GM21528 (cell line): ENCODE measurements at regions not wholly inside any gene's neighbourhood (a gene's known extent, or its start where the extent isn't known, plus 50 kb on each side); places are given as distances from the start of the nearest gene placed in this dataset.

Experiments
- ATAC-seq: cut with Tn5 transposase; IDR thresholded peaks from one replicate; pipeline ENCODE4 v1.9.1; 2021; ENCODE audit warnings: mild to moderate bottlenecking, moderate library complexity; ENCODE audit not compliant: unreplicated experiment, low FRiP score

DNA sequence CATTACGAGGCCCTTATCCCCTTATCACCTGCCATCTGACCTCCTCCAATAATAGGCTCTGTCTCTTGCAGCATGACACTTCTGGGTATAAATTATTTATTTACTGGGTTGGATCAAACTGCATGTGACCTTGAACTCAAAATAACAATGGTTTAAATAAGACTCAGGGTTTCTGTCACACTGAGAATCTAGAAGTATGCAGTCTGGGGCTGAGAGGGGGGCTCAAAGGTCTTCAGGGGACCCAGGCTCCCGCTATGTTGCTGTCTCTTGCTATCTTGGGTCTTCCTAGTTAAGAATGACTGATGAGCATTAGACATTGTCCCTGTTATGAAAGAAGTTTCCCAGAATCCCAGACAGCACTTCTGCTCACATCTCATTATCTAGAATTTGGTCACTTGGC is 133.5 kb downstream of the URB2 start:
- no peak for ATAC-seq

DNA sequence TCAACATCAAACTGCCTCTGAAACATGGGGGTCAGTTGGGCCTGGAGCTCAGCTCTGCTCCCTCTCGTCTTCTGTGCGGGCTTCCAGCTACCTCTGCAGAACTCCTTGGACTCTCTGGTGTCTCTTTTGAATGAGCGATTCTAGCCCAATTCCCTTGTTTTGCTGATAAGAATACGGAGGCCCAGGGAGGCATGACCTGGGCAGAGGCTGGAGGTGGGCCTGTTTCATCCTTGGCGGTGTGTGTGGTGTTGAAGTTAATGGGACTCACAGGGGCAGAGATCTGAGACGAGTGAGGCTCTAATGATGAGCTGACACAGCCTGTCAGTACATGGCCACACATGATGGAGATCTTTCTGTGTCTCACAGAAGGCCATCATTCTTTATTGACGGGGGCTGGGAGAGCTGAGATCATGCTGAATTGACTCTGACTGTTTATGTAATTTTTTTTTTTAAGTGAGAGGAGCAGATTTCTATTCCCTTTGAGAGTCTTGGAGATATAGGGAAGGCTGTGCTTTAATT is 134.5 kb downstream of the URB2 start:
- no peak for ATAC-seq

DNA sequence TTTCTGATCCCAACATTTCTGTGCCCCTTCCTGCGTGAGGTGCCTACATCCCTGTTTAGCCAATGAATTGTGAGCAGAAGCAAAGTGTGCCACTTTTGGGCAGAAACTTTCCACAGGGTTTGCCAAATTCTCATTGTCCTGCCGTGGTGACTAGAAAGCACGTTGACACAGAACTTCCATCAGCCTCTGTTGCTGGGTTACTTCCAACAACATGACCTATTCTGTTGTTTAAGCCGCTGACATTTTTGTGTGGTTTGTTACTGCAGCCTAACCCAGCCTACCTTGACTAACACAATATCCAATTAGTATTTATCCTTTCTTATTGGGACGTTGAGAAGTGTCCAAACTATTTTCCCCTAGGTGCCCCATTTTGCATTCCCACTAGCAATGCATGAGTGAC is 136.8 kb downstream of the URB2 start:
- no peak for ATAC-seq

DNA sequence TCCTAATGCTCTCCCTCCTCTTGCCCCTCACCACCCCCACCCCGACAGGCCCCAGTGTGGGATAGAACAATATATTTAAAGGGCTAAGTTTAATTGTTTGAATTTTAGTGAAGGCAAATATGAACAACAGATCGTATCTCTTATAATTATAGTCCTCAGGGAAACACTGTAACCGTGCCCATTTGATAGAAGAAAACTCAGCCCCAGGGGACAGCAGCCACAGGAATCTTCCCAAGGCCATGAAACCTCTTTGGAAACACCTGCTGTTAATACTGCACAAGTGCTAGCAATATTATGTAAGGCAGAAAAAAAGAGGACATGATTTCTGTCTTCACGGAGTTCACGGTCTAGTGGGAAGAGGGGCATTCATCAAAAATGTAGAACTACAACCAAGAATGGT is 142.2 kb downstream of the URB2 start:
- no peak for ATAC-seq

DNA sequence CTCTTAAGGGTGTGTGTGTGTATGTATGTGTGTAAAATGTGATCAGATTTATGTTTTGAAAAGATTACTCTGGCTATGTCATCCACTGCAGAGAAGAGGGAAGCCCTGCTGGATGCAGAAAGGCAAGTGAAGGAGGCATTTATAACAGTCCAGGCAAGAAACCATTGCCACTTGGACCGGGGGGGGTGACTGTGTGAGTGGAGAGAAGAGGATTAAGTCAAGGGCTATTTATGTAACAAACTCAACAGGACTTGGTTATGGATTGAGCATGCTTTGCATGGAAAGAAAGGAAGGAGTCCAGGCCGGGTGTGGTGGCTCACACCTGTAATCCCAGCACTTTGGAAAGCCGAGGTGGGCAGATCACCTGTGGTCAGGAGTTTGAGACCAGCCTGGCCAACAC is 143.0 kb downstream of the URB2 start:
- no peak for ATAC-seq

DNA sequence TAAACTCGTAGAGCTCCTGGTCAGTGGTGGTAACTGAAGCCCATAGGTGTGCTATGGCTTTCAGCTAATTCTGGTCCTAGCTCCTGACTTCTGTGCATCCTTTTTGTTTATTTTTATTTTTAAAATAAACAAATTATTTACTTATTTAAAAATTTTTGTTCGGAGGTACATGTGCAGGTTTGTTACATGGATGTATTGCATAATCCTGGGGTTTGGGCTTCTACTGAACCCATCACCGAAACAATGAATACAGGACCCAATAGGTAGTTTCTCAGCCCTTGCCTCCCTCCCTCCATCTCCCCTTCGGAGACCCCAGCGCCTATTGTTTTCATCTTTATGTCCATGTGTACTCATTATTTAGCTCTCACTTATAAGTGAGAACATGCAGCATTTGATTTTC is 143.8 kb downstream of the URB2 start:
- ATAC-seq: no peak

DNA sequence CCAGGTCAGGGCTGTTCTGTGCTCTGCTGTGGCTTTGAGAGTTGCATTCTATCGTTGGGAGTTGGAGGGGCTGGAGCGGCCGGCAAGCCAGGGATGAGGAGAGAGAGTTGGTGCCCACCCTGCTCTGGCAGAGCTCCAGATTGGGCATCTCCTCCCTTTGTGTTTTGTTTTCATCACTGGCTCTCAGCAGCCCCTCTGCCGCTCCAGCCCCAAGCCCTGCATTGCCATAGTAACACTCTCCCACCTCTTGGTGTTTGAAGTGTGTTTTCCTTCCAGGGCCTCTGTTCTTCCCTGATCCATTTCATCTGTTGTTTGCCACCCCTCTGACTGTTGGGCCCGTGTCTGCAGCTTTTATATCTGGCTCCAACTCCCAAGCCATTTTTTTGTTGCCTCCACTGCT is 152.7 kb downstream of the URB2 start:
- no peak for ATAC-seq

DNA sequence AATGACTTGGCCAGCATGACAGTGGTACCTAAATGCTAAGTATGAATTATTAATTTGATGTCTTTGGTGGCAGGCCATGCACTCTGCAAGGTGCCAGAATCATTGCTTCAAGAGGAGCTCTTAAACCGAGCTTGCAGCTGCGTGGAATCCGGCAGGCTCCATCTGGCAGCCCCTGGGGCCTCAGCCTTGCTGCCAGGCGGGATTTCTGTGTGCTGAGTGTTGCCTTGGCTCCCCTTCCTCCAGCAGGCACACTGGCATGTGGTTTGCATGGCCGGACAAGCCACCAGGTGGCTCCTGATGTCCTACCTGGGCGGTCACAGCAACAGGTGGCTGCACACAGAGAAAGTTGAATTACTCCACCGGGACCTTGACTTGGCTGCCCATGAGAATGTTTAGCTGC is 155.4 kb downstream of the URB2 start:
- no peak for ATAC-seq

DNA sequence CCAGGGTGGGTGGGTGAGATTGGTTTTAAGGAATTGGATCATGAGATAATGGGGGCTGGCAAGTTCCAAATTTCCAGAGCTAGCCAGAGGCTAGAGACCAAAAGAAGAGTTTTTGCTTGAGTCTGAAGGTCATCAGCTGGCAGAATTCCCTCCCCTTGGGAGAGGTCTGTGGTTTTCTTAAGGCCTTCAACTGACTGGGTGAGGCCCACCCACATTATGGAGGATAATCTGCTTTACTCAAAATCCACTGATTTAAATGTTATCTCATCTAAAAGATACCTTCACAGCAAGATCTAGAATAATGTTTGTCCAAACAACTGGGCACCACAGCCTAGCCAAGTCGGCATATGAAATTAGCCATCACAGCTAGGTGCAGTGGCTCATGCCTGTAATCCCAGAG is 156.4 kb downstream of the URB2 start:
- ATAC-seq: no peak

DNA sequence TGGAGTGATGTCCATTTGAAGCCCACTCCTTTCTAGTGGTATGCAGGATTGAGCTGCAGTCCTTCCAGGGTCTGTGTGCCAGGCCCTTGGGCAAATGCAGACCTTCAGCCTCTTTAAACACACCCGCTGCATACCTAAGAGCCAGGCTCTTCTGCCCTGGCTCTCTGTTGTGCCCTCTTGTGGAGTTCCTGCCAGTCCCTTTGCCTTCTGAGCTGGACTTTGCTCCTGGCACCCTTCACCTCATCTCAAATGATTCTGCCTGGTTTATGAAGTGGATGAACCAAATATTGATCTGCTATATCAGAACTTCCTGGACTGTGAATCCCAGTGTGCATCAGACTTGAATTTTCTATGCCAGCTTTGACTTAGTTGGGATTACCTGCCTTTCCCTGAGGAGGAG is 158.8 kb downstream of the URB2 start:
- no peak for ATAC-seq

DNA sequence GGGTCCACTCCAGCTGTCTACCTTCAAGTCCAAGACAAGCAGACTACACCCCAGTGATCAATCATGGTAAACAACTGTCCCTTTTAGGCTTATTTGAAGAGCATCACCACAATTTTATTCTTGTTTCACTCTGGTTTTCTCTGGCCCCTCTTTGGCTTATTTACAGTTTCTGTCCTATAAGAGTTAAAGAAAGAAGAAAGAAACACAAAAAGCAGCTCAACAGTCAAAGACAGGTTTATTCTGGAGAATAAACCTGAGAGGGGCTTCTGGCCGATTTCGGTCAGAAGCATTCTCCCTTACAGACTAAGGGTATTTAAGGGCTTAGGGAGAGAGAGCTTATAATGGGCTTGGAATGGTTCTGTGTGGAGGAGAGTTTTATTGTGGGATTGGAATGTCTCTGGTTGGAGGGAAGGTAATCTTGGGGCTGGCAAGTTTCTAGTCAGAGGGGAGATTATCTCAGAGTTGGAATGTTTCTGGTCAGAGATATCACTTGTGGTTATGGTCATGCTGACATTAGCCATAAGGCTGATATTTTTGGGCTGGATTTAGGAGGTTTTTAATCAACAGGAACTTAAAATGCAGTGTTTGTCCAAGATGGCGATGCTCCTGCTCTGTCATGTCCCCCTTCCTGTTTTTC is 161.0 kb downstream of the URB2 start:
- ATAC-seq: no peak

DNA sequence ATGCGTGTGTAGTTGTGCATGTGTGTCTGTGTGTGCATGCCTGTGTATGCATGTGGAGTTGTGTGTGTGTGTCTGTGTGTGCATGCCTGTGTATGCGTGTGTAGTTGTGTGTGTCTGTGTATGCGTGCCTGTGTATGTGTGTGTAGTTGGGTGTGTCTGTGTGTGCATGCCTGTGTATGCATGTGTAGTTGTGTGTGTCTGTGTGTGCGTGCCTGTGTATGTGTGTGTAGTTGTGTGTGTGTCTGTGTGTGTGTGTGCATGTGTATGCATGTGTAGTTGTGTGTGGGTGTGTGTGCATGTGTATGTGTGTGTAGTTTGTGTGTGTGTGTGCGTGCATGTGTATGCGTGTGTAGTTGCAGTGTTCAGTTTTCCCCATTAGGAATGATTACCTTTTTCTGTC is 162.0 kb downstream of the URB2 start:
- no peak for ATAC-seq

DNA sequence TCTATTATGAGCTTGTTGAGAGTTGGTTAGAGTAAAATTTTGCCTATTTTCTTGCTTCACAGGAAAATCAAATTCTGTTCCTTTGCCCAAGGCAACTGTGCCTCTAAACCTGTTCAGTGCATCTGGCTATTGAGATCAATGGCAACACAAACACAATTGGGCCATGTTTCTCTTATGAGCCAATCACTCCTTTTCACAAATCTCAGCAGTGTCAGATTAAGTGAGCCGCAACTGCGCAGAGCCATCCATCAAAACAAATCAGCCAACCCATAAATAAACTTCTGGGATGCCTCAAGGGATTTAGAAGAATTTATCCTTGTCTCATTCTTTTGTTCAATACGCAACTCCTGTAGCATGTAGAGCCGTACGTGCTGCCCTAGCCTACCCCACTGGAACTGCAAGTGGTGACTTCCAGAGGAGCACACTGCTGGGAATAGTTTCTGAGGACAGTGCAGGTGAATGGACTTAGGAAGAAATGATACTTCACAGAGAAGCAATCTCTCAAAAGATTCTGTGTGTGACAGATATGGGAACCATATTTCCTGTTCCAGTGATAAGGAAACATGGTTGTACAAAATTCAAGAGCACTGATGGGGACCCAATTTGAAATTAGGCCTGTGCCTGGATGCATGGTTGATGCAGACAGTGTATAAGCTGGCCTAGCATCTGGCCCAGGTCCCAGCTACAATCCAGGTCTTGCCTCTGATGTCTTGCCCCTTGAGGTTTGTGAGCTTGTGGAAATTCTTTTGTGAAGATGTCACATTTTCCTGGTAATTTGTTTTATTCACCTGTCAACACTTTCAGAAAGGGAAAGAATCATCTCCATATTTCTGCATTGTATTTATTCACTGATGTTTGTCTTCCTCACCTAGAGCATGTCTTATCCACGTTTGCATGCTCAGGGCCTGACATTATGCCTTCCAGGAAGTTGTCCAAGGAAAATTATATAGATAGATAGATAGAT is 166.2 kb downstream of the URB2 start:
- no peak for ATAC-seq

DNA sequence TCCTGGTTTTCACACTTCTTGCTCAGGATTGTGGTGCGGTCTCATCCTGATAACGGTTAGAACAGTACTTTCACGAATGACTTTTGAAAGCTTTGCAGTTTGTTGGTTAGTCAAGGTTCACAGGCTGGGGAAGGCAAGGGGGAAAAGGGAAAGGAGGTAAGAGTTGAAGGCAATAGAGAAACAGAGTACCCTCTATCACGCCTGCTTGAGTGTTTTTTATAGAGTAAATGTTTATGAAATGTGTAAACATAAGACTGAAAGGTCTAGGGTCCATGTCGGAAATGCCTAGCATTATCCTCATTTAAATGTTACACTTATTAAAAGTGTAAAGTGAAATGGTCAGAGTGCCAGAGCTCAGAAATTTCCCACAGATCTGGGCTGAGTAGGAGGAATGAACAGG is 167.4 kb downstream of the URB2 start:
- ATAC-seq: no peak

DNA sequence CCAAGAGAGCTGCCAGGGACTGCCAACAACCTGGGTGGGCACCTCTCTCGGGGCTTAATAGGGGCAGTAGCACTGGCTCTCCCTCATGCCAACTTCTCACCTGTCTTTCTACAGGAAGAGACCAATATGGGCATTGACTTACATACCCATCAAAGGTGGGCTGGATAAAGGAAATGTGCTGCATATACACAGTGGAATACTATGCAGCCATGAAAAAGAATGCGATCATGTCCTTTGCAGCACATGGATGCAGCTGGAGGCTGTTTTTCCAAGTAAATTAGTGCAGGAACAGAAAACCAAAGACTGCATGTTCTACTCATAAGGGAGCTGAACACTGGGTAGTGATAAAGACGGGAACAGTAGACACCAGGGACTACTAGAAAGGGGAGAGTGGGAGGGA is 172.5 kb downstream of the URB2 start:
- ATAC-seq: no peak

DNA sequence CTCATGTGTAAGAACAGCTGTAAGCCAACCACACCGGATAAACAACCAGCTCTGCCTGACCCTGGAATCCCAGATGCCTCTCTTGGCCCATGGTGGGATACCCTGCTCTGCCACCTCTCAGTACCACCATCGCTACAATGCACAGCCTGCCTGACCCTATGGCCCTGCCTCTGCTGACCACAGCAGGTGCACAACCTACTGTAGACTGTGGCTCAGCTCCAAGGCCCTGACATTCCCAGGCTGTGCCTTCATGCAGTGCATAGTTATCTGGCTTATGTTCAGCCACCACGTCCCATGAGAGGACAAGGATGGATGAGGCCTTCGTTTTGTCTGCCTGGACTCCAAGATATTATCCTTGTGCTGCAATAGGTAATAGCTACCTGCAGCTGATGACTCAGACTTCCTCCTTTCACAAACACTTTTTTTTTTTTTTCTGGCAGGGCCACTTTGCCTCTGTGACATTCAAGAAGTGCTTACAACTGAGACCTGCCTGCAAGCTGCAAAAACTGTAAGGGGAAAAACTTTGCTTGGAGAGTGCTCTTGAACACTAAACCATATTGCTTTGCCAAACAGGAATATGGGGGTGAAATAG is 177.7 kb downstream of the URB2 start:
- ATAC-seq: no peak

DNA sequence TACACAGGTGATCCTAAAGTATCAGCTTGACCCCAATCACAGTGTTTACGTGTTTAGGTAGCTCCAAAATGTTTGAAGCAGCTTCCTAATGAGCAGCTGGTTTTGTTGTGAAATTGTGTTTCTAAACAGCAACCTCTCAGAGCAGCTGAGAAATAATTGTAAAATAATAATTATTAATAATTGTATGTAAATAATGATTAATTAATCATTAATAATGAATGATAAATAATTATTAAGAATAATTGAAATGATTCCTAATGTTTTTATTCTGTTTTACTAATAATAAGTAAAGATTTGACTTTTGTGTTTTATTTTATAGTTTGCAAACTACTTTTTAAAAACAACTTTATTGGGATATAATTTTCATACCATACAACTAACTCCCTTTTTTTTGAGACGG is 182.2 kb downstream of the URB2 start:
- no peak for ATAC-seq

DNA sequence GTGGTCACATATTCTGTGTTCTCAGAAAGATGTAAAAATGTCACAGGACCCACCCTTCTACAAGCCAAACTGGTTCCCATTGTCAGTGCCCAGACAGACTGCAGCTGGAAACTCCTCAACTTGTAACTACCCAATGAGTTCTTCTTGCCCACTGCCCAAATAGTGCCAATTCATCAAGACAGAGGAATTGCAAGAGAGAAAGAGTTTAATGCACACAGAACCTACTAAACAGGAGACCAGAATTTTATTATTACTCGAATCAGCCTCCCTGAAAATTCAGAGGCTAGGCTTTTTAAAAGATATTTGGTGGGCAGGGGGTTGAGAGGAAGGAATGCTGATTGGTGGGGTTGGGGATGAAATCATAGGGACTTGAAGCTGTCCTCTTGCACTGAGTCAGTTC is 184.1 kb downstream of the URB2 start:
- ATAC-seq: no peak

DNA sequence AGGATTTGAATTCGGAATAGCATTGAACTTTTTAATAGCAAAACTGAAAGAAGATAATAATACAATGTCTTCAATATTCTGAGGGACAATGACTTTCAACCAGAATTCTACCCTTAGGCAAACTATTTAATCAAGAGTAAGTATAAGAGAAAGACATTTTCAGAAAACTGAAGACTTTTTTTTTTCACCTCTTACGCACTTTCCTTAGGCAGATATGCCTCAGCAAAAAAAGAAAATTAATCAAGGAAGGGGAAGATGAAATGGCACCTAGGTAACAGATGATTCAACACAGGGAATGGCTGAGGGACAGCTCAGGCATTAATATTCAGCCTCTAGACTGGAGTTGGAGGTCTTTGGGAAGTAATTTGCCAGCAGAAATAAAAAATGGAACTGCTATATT is 184.9 kb downstream of the URB2 start:
- ATAC-seq: no peak

DNA sequence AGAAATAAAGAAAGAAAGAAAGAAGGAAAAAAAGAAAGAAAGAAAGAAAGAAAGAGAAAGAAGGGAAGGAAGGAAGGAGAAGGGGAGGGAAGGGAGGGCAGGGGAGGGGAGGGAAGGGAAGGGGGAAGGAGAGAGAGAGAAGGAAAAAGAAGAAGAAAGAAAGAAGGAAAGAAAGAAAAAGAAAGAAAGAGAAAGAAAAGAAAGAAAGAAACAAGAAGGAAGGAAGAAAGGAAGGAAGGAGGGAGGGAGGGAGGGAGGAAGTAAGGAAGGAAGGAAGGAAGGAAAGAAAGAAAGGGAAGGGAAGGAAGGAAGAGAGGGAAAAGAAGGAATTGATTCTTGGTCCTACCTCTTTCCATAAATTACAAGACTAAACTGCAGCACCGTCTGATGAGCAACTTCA is 186.1 kb downstream of the URB2 start:
- ATAC-seq: no peak

DNA sequence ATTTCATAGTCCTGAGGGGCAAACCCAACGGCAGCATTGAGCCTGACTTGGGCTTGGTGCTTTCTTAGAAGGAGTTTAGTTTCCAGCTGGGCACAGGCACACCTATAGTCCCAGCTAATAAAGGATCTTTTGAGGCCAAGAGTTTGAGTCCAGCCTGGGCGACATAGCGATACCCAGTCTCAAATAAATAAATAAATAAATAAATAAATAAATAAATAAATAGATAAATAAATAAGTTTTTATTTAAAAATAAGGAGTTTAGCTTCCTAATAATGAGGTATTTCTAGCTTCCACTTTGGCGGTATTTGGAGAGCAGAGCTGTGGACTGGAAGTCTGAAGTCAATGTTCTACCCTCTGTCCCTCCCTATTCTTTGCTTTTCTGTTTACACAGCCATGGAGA is 186.6 kb downstream of the URB2 start:
- no peak for ATAC-seq

DNA sequence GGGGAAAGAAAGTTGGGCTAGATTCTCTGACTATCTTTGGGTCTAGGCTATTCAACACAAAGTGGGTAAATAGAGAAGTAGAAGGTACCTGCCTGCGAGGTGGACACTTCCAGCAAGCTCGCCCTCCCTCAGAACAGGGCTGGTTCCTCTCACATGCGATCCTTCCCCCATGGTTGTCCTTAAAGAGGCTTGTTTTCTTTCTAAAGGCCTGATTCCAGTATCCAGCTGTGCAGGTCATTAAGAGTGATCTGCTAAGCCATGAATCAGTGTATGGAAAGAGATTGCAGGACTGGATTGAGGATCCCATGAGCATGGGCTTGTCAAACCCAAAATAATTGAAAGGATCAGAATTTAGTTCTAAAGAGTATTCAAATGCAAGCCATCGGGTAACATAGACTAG is 189.0 kb downstream of the URB2 start:
- no peak for ATAC-seq
